Breast epithelium (tissue), 3 donors: ENCODE measurements at regions not wholly inside any gene's neighbourhood (a gene's known extent, or its start where the extent isn't known, plus 50 kb on each side); places are given as distances from the start of the nearest gene placed in this dataset.

Source experiments
- POLR2AphosphoS5 ChIP-seq, 3 donors: sonication (generic); formaldehyde crosslinking; IDR thresholded peaks; one replicate each; pipeline ENCODE4 v1.6.1; 2017; ENCODE audit warnings: antibody characterized with exemption in 3 of 3
- TF ChIP-seq, protein P1 (sequence below), 3 donors: fragments of 450-650 bp; IDR thresholded peaks; one replicate each; pipeline ENCODE4 v1.5.1; 2016 to 2017; ENCODE audit warnings: antibody characterized with exemption in 3 of 3, mild to moderate bottlenecking in 3 of 3, moderate library complexity in 3 of 3

DNA sequence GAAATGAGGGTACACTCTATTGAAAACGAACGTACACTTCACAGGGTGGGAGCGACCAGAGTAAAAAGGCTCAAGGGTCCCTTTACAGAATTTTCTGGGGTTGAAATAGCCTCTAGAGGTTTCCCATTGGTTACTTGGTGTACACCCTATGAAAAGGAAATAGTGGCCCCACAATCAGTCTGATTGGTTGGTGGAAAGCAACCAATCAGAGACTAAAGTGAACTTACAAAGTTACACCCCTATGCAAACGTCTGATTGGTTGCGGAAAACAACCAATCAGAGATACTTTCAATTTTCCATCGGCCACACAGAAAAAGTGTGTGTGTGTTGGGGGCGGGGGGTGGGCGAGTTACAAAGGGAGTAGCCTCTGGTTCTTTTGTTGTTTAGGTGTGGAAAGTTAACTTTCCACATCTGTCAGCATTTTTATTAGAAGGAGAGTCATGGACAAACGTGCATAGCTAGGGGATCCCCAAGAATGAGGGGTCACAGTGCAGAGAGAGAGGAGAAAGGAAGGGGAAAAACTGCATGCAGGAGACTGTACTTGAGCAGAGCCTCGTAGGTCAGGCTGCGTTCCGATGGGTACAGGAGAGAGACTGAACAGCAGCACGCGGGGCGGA lies 1152.1 kb downstream of the TBC1D22A start:
- TF ChIP-seq POLR2AphosphoS5 (IDR thresholded peaks at IDR 0.05) = no peak
- TF ChIP-seq, protein P1, sequence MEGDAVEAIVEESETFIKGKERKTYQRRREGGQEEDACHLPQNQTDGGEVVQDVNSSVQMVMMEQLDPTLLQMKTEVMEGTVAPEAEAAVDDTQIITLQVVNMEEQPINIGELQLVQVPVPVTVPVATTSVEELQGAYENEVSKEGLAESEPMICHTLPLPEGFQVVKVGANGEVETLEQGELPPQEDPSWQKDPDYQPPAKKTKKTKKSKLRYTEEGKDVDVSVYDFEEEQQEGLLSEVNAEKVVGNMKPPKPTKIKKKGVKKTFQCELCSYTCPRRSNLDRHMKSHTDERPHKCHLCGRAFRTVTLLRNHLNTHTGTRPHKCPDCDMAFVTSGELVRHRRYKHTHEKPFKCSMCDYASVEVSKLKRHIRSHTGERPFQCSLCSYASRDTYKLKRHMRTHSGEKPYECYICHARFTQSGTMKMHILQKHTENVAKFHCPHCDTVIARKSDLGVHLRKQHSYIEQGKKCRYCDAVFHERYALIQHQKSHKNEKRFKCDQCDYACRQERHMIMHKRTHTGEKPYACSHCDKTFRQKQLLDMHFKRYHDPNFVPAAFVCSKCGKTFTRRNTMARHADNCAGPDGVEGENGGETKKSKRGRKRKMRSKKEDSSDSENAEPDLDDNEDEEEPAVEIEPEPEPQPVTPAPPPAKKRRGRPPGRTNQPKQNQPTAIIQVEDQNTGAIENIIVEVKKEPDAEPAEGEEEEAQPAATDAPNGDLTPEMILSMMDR (IDR thresholded peaks at IDR 0.05) = no peak
